NCI-H526 treated with DMSO at 0.1 percent for 48 hours (cell line): ENCODE measurements at regions not wholly inside any gene's neighbourhood (a gene's known extent, or its start where the extent isn't known, plus 50 kb on each side); places are given as distances from the start of the nearest gene placed in this dataset.

Source experiments
- DNase-seq: peaks from one replicate; lab custom pipeline; 2025; lab: John Stamatoyannopoulos, UW

GRCh38 chr6:71481011-71481410, 192.4 kb downstream of the OGFRL1 start:
- no peak for DNase-seq

GRCh38 chr6:71481801-71482200, 193.2 kb downstream of the OGFRL1 start:
- DNase-seq = no peak

- no peak for DNase-seq
Measured at GRCh38 chr6:71482742-71483141, 194.1 kb downstream of the OGFRL1 start.

GRCh38 chr6:71486461-71486860, 197.8 kb downstream of the OGFRL1 start:
- no peak for DNase-seq

GRCh38 chr6:71488186-71488585, 199.6 kb downstream of the OGFRL1 start:
- no peak for DNase-seq

GRCh38 chr6:71489736-71490135, 201.1 kb downstream of the OGFRL1 start:
- no peak for DNase-seq

GRCh38 chr6:71490876-71491275, 202.3 kb downstream of the OGFRL1 start:
- no peak for DNase-seq

GRCh38 chr6:71491844-71492243, 203.2 kb downstream of the OGFRL1 start:
- no peak for DNase-seq

GRCh38 chr6:71492668-71493067, 204.1 kb downstream of the OGFRL1 start:
- DNase-seq = no peak

GRCh38 chr6:71496018-71496721, 207.6 kb downstream of the OGFRL1 start:
- DNase-seq = no peak

- DNase-seq = no peak
Measured at GRCh38 chr6:71496722-71497033, 208.1 kb downstream of the OGFRL1 start.

- DNase-seq = no peak
Measured at GRCh38 chr6:71498638-71499037, 210.0 kb downstream of the OGFRL1 start.

- no peak for DNase-seq
Measured at GRCh38 chr6:71499667-71500066, 211.1 kb downstream of the OGFRL1 start.

GRCh38 chr6:71502168-71502567, 213.6 kb downstream of the OGFRL1 start:
- DNase-seq = no peak

GRCh38 chr6:71502956-71503355, 214.3 kb downstream of the OGFRL1 start:
- no peak for DNase-seq

GRCh38 chr6:71507183-71507582, 218.6 kb downstream of the OGFRL1 start:
- no peak for DNase-seq

- no peak for DNase-seq
Measured at GRCh38 chr6:71509191-71510005, 220.8 kb downstream of the OGFRL1 start.

GRCh38 chr6:71510057-71510713, 221.6 kb downstream of the OGFRL1 start:
- DNase-seq = no peak

- no peak for DNase-seq
Measured at GRCh38 chr6:71510856-71511255, 222.2 kb downstream of the OGFRL1 start.

- DNase-seq = no peak
Measured at GRCh38 chr6:71512256-71512655, 223.6 kb downstream of the OGFRL1 start.

- DNase-seq = no peak
Measured at GRCh38 chr6:71513036-71513435, 224.4 kb downstream of the OGFRL1 start.

GRCh38 chr6:71523548-71523947, 234.9 kb downstream of the OGFRL1 start:
- DNase-seq = no peak

- no peak for DNase-seq
Measured at GRCh38 chr6:71524201-71524600, 235.6 kb downstream of the OGFRL1 start.
